GM18499 (cell line): ENCODE measurements at regions not wholly inside any gene's neighbourhood (a gene's known extent, or its start where the extent isn't known, plus 50 kb on each side); places are given as distances from the start of the nearest gene placed in this dataset.

ENCODE experiments used
- ATAC-seq: cut with Tn5 transposase; IDR thresholded peaks from one replicate; pipeline ENCODE4 v1.9.1; 2021; ENCODE audit warnings: moderate number of reproducible peaks; ENCODE audit not compliant: insufficient read depth, unreplicated experiment

GRCh38 chrX:43474321-43474720, 181.8 kb upstream of the MAOA start:
- no peak for ATAC-seq

- no peak for ATAC-seq
These were observed 177.0 kb upstream of the MAOA start for GRCh38 chrX:43479070-43479469.

GRCh38 chrX:43479850-43480249, 176.2 kb upstream of the MAOA start:
- no peak for ATAC-seq

- no peak for ATAC-seq
These were observed 174.5 kb upstream of the MAOA start for GRCh38 chrX:43481576-43481975.

GRCh38 chrX:43493756-43494155, 162.3 kb upstream of the MAOA start:
- ATAC-seq: no peak

GRCh38 chrX:43500246-43500645, 155.9 kb upstream of the MAOA start:
- ATAC-seq: no peak

GRCh38 chrX:43500996-43501694, 155.0 kb upstream of the MAOA start:
- no peak for ATAC-seq

GRCh38 chrX:43504394-43504793, 151.7 kb upstream of the MAOA start:
- no peak for ATAC-seq

GRCh38 chrX:43505769-43506168, 150.3 kb upstream of the MAOA start:
- ATAC-seq: no peak

- ATAC-seq: no peak
These were observed 147.4 kb upstream of the MAOA start for GRCh38 chrX:43508694-43509093.

- ATAC-seq: no peak
These were observed 145.9 kb upstream of the MAOA start for GRCh38 chrX:43510209-43510608.

- ATAC-seq: no peak
These were observed 143.0 kb upstream of the MAOA start for GRCh38 chrX:43513085-43513484.

- ATAC-seq: no peak
These were observed 141.3 kb upstream of the MAOA start for GRCh38 chrX:43514820-43515219.

- no peak for ATAC-seq
These were observed 133.5 kb upstream of the MAOA start for GRCh38 chrX:43522582-43522981.

GRCh38 chrX:43525901-43526610, 130.0 kb upstream of the MAOA start:
- ATAC-seq: no peak

GRCh38 chrX:43526878-43527277, 129.2 kb upstream of the MAOA start:
- no peak for ATAC-seq

- ATAC-seq: no peak
These were observed 128.3 kb upstream of the MAOA start for GRCh38 chrX:43527801-43528200.

- ATAC-seq: no peak
These were observed 125.3 kb upstream of the MAOA start for GRCh38 chrX:43530837-43531236.

GRCh38 chrX:43540318-43540717, 115.8 kb upstream of the MAOA start:
- ATAC-seq: no peak

- no peak for ATAC-seq
These were observed 104.5 kb upstream of the MAOA start for GRCh38 chrX:43551590-43551989.

GRCh38 chrX:43552156-43552555, 103.9 kb upstream of the MAOA start:
- ATAC-seq: no peak

GRCh38 chrX:43552703-43553102, 103.4 kb upstream of the MAOA start:
- no peak for ATAC-seq
